IPS DF 4.7 (cell line): ENCODE measurements at regions not wholly inside any gene's neighbourhood (a gene's known extent, or its start where the extent isn't known, plus 50 kb on each side); places are given as distances from the start of the nearest gene placed in this dataset.
"Not testable (repeated sequence)": the region's sequence is repeated elsewhere in the genome, so short reads cannot be mapped to it uniquely, and the experiment has no call there.

Source experiments
- DNase-seq: peaks from one replicate; pipeline ENCODE4 v3.0.0-alpha.2; 2013; ENCODE audit warnings: low spot score; ENCODE audit errors: extremely low read depth

DNA sequence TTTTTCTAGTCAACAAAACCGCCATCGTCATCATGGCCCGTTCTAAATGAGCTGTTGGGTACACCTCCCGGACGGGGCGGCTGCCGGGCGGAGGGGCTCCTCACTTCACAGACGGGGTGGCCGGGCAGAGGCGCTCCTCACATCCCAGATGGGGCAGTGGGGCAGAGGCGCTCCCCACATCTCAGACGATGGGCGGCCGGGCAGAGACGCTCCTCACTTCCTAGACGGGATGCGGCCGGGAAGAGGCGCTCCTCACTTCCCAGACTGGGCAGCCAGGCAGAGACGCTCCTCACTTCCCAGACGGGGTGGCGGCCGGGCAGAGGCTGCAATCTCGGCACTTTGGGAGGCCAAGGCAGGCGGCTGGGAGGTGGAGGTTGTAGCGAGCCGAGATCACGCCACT is 250.7 kb upstream of the CNTN5 start:
- DNase-seq, result not testable (repeated sequence)

- no peak for DNase-seq
These were observed 249.0 kb upstream of the CNTN5 start for GRCh38 chr11:98771791-98772190.

DNA sequence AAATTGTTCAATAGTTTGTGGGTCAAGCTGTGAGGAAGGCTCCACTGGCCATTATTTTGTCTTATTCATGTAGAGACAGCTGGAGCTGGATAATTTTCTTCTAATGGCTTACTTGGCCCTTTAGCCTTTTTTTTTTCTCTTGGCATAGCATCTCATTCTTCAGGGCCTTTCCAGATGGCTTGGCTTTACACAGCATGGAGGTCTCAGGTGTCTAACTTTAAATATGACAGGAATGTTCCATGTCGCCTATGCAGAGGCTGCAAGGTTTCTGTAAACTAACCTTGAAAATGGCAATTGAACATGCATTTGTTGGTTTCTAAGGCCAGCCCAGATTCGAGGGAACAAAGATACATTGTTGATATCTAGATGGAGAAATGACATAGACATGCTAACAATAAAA is 247.9 kb upstream of the CNTN5 start:
- DNase-seq, result no peak

DNA sequence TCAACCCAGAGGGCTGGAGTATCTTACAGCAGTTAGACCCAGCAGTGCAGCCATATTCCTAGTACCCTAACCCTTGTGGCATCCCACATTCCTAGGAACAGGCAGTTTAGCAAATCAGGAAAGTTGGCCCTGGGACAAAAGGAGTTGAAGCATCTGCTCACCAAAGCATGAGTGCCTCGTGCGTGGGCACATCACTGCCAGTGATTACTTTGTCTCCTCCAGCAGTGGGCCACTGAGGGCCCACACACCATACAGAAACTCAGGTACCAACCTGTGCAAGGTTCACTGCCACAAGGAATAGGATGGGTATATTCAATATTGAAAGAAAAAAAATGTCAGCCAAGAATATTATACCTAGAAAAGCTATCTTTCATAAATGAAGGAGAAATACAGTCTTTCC is 227.5 kb upstream of the CNTN5 start:
- DNase-seq, result no peak

DNA sequence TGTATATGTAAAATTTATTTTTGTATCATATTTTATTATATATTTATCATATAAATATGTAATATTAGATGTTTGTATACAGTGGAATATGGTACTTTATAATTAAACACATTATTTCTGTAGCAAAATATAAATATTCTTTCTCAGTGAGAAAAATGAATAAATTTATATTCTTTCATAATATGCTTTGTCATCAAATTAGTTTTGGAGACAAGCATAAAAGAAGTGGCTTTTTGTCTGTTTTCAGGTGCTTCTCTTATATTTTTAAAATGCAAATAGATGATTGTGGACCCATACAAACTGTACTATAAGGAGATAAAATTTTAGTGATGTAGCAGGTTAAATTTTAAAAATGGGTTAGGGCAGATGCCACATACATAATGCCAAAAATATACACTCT is 222.4 kb upstream of the CNTN5 start:
- no peak for DNase-seq

- DNase-seq, result no peak
These were observed 220.1 kb upstream of the CNTN5 start for GRCh38 chr11:98800696-98801095.

GRCh38 chr11:98828986-98829708 is 191.6 kb upstream of the CNTN5 start:
- no peak for DNase-seq

DNA sequence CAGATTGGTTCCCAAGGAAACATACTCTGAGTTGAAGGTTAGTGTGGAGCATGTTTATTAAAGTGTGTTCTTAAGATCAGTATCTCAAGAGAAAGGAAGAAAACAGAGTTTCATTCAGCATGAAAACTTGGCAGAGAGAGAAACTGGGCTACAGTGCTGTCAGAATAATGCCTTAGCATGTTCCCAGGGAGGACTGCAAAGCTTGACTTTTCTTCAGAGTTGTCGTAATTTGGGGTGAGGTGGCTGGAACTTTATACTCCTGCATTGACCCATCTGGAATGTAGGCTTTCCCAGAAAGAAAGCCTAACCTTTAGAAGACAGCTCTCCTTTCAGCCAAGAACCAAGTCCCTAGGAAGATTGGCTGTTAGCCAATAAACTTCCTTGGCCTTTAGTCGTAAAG is 190.8 kb upstream of the CNTN5 start:
- DNase-seq, result no peak

- no peak for DNase-seq
These were observed 186.0 kb upstream of the CNTN5 start for GRCh38 chr11:98834776-98835175.

DNA sequence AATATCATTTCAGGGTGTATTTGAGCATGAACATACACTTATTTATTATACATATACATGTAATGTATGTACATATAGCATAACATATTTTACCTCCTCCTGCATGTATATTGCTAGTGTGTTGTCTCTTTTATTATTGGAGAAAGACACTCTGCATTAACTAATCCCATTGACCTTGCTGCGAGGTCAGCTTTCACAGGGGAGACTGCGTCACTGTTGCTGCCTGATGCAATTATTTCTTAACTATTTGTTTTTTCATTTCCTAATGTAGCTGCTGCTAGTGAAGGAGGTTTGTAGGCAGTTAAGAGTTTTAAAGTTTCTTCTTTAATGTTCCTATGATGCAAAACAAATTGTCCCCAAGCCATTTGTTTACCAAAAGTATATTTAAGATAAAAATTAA is 185.4 kb upstream of the CNTN5 start:
- DNase-seq, result no peak

- DNase-seq, result no peak
These were observed 184.6 kb upstream of the CNTN5 start for GRCh38 chr11:98836156-98836555.

GRCh38 chr11:98842187-98842586 is 178.6 kb upstream of the CNTN5 start:
- no peak for DNase-seq

DNA sequence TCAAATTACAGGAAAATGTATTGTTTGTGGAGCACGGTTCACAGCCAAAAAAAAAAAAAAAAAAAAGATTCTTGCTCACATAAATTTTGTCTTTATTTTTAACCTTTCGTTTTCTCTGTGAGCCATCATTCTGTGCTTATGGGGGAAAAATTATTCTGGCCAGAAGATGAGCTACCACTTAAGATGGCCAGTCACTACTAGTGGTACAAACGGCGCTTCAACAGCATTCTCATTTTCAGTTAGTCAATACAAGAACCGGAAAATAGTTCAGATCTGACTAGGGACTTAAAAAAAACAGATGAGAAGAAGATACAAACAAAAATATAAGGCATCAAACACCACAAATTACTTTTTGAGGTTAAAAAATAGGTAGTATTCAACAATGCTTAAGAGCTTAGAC is 158.6 kb upstream of the CNTN5 start:
- DNase-seq, result no peak

DNA sequence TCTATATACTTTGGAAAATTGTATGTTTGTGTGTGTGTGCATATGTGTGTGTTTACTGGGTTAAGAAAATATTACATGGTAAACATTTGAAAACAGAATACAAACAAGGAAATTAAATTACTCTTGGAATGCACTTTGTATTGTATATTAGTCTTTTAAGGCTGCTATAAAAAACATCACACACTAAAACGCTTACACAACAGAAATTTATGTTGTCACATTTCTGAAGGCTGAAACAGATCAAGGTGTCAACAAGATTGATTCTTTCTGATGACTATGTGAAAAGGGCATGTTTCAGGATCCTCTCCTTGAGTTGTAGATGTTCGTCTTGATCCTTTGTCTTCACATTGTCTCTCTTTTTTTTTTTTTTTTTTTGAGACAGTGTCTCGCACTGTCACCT is 149.1 kb upstream of the CNTN5 start:
- DNase-seq, result no peak

- no peak for DNase-seq
These were observed 146.7 kb upstream of the CNTN5 start for GRCh38 chr11:98874050-98874449.

- DNase-seq, result no peak
These were observed 124.8 kb upstream of the CNTN5 start for GRCh38 chr11:98895936-98896335.

DNA sequence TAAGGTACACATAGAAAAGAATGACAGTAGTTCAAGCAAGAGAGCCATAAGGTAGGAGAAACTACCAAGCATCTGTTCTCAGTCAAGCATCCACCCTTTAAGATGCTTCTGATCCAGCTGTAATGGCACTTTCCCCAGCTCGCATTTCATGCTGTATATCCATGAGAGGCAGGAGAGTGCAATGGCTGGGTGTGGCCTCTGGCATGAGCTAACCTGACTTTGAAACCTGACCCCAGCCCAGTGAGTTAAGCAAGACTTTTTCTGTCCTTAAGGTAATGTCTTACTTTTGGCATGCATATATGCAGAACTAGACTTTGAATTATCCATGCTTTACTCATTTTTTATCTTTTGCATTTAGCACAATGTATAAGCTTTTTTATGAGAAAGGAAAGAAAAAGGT is 79.8 kb upstream of the CNTN5 start:
- DNase-seq, result no peak

- no peak for DNase-seq
These were observed 76.3 kb upstream of the CNTN5 start for GRCh38 chr11:98944461-98944860.

GRCh38 chr11:98952107-98952506 is 68.6 kb upstream of the CNTN5 start:
- DNase-seq, result no peak

- DNase-seq, result no peak
These were observed 65.2 kb upstream of the CNTN5 start for GRCh38 chr11:98955551-98955950.

DNA sequence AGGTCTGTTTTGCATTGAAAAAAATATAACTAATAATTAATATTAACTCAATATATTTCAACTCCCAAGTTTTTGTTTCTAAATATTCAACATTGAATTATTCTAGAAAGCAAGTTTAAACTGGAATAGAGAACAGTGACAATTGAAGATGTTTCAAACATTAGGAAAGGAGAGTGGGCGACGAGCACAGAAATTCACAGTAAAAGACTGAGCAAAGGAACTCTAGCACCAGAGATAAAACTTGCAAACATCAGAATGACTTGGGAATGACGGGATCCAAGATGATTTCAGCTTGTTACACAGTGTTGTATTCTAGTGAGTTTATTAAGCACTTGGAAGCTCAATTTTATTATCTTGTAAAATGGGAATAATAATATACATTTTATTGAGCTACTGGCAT is 56.6 kb upstream of the CNTN5 start:
- DNase-seq, result no peak

DNA sequence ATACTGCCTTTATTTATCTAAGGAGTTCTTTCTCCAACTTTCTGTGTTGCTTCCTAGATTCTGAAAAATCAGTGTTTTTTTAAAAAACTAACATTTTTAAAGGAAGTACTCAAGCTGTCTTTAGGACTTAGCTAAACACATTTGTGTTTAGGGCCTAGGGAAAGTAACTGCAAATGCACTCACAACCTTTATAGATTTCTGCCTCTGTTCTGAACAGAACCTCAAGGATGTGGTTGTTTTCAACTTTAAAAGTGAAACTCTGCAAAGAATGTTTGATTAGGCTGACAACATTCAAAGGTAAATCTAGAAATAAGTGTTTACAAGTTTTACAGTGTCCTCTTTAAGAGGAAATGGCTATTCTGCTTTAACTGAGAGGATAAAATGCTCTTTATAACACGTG is 55.4 kb upstream of the CNTN5 start:
- DNase-seq, result no peak

GRCh38 chr11:98965775-98966174 is 55.0 kb upstream of the CNTN5 start:
- DNase-seq, result no peak

DNA sequence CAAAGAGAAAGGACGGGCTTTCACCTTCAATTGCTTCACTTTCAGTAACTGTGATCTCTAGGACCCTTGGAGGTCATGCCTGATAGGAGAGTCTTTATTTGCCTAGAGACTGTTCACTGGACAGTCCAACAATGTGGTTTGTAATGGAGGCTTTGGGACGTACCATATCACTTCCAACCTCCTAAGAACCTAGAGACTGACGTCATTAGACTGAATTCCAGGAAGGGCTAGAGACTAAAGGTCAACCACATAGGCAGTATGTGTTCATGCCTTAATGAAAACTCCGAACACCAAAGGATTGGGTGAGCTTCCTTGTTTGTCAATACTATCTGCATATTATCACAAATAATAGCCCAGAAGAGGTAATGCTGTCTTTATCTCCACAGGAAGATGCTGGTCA is 53.7 kb upstream of the CNTN5 start:
- DNase-seq, result no peak
